ENCODE measurements at regions not wholly inside any gene's neighbourhood (a gene's known extent, or its start where the extent isn't known, plus 50 kb on each side); places are given as distances from the start of the nearest gene placed in this dataset.

DNA sequence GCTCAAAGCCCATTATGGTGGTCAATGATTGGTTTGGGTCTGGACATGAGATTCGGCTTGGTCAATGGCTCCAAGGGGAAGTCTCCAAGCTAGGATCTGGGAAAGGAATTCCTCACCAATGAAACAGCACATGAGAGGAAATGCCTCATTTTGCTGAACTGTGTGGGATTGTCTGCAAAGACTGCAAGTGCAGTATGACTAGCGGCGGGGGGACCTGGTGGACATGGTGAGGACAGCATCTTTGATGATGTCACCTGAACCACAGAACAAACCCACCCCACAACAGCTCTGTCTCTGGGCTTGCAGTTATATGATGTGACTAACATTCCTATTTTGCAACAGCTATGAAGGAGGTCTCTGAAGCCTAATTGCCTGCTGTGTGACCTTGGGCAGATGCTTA is 50.6 kb upstream of the NKD1 start:
- TF ChIP-seq EZH2phosphoT487 (IDR thresholded peaks at IDR 0.05; ENCODE audit: low read depth) = no peak
- TF ChIP-seq, protein P1, sequence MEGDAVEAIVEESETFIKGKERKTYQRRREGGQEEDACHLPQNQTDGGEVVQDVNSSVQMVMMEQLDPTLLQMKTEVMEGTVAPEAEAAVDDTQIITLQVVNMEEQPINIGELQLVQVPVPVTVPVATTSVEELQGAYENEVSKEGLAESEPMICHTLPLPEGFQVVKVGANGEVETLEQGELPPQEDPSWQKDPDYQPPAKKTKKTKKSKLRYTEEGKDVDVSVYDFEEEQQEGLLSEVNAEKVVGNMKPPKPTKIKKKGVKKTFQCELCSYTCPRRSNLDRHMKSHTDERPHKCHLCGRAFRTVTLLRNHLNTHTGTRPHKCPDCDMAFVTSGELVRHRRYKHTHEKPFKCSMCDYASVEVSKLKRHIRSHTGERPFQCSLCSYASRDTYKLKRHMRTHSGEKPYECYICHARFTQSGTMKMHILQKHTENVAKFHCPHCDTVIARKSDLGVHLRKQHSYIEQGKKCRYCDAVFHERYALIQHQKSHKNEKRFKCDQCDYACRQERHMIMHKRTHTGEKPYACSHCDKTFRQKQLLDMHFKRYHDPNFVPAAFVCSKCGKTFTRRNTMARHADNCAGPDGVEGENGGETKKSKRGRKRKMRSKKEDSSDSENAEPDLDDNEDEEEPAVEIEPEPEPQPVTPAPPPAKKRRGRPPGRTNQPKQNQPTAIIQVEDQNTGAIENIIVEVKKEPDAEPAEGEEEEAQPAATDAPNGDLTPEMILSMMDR (IDR thresholded peaks at IDR 0.05; ENCODE audit: low read depth, low read length) = no peak
- no peaks in the 10 kb centered on the region for H4K20me1 ChIP-seq (ENCODE audit: insufficient read depth, low read length)
- H3K27ac ChIP-seq (ENCODE audit: low read length) = no peak overlapping the region
- no peaks in the 10 kb centered on the region for H3K9me3 ChIP-seq (ENCODE audit: insufficient read depth, low read length)
- H3K36me3 ChIP-seq (replicated peaks; ENCODE audit: low read depth, low read length) = no peaks in the 10 kb centered on the region
- H3K4me1 ChIP-seq (ENCODE audit: low read length) = no peaks in the 10 kb centered on the region
- no peaks in the 10 kb centered on the region for H3K79me2 ChIP-seq (ENCODE audit: low read length)
- H3K27me3 ChIP-seq (ENCODE audit: low read depth, low read length) = peaks cover 7% of the 10 kb centered on the region; the same call in 1 of the 2 replicates
- no peak overlapping the region for H3K9ac ChIP-seq (ENCODE audit: low read length)
- no peak overlapping the region for H2AFZ ChIP-seq (ENCODE audit: low read depth, low read length)
- no peak overlapping the region for H3K4me3 ChIP-seq (ENCODE audit: low read length)
- no peak overlapping the region for H3K4me2 ChIP-seq (ENCODE audit: low read length)

DNA sequence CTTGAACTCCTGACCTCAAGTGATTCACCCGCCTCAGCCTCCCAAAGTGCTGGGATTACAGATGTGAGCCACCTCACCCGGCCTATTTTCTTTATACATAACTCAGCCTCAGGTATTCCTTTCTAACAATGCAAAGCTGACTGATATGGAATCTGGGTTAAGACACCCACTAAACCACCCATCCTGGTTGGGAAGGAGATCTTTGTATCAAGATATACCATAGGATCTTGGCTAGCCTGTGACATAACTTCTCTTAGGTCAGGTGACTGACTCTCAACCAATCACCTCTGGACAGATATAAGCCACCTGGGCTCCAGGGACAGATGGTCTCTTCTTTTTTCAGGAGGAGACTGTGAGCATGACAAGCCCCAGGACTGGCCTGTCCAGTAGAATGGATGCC is 51.2 kb upstream of the NKD1 start:
- H3K4me3 ChIP-seq (ENCODE audit: low read length) = no peak overlapping the region
- H3K36me3 ChIP-seq (replicated peaks; ENCODE audit: low read depth, low read length) = no peaks in the 10 kb centered on the region
- H3K9ac ChIP-seq (ENCODE audit: low read length) = no peak overlapping the region
- H3K4me1 ChIP-seq (ENCODE audit: low read length) = no peaks in the 10 kb centered on the region
- no peaks in the 10 kb centered on the region for H4K20me1 ChIP-seq (ENCODE audit: insufficient read depth, low read length)
- no peak overlapping the region for H2AFZ ChIP-seq (ENCODE audit: low read depth, low read length)
- H3K4me2 ChIP-seq (ENCODE audit: low read length) = no peak overlapping the region
- no peaks in the 10 kb centered on the region for H3K9me3 ChIP-seq (ENCODE audit: insufficient read depth, low read length)
- no peaks in the 10 kb centered on the region for H3K79me2 ChIP-seq (ENCODE audit: low read length)
- H3K27ac ChIP-seq (ENCODE audit: low read length) = no peak overlapping the region
- TF ChIP-seq, protein P1 (IDR thresholded peaks at IDR 0.05; ENCODE audit: low read depth, low read length) = no peak
- no peak for TF ChIP-seq EZH2phosphoT487 (IDR thresholded peaks at IDR 0.05; ENCODE audit: low read depth)
- H3K27me3 ChIP-seq (ENCODE audit: low read depth, low read length) = peaks cover 7% of the 10 kb centered on the region; the same call in 1 of the 2 replicates

DNA sequence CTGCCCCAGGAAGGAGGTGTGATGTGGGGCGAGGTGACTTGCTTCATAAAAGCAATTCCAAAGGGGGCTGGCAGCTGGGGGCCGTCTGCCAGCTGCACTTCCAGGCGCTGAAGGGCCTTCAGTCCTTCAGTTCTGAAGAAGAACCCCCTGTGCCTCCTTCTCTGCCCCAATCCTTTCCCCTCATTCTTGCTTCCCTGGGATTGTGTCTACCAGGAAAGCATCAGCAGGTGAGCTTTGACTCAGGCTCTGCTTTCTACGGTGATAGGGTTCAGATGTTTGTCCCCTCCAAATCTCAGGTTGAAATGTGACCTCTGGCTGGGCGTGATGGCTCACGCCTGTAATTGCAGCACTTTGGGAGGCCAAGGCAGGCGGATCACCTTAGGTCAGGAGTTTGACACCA is 52.5 kb upstream of the NKD1 start:
- H3K4me1 ChIP-seq (ENCODE audit: low read length) = no peaks in the 10 kb centered on the region
- no peak overlapping the region for H2AFZ ChIP-seq (ENCODE audit: low read depth, low read length)
- H3K4me2 ChIP-seq (ENCODE audit: low read length) = no peak overlapping the region
- no peaks in the 10 kb centered on the region for H3K79me2 ChIP-seq (ENCODE audit: low read length)
- no peak overlapping the region for H3K4me3 ChIP-seq (ENCODE audit: low read length)
- H3K9me3 ChIP-seq (ENCODE audit: insufficient read depth, low read length) = no peaks in the 10 kb centered on the region
- H3K36me3 ChIP-seq (replicated peaks; ENCODE audit: low read depth, low read length) = no peaks in the 10 kb centered on the region
- peaks cover 7% of the 10 kb centered on the region; the same call in 1 of the 2 replicates for H3K27me3 ChIP-seq (ENCODE audit: low read depth, low read length)
- no peak overlapping the region for H3K9ac ChIP-seq (ENCODE audit: low read length)
- TF ChIP-seq EZH2phosphoT487 (IDR thresholded peaks at IDR 0.05; ENCODE audit: low read depth) = no peak
- TF ChIP-seq, protein P1 (IDR thresholded peaks at IDR 0.05; ENCODE audit: low read depth, low read length) = no peak
- no peak overlapping the region for H3K27ac ChIP-seq (ENCODE audit: low read length)
- no peaks in the 10 kb centered on the region for H4K20me1 ChIP-seq (ENCODE audit: insufficient read depth, low read length)

DNA sequence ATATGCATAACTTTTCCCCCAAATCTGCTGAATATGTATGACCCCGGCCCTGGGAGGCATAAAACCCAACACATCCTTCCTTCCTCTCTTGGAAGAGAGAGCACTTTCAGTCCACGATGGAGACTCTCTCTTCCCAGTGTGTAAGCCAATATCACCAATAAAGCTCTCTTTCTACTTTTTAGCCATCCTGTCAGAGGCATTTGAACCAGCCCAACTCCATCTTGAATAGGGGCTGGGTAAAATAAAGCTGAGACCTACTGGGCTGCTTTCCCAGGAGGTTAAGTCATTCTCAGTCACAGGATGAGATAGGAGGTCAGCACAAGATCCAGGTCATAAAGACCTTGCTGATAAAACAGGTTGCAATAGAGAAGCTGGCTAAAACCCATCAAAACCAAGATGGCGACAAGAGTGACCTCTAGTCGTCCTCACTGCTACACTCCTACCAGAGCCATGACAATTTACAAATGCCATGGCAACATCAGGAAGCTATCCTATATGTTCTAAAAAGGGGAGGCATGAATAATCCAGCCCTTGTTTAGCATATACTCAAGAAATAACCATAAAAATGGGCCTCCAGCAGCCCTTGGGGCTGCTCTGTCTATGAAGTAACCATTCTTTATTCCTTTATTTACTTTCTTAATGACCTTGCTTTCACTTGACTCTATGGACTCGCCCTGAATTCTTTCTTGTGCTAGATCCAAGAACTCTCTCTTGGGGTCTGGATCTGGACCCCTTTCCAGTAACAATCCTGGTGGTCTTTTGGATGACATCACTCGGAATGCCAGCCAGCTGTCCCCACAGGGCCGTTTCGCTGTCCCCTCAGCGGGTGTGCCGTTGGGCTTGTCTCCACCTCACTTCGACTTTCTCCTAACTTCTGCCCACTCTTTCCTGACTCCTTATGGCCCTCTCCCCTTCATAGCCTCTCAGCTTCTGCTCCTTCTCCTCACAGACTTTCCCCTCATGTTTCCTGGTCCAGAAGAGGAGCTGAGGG is 53.4 kb upstream of the NKD1 start:
- no peaks in the 10 kb centered on the region for H4K20me1 ChIP-seq (ENCODE audit: insufficient read depth, low read length)
- TF ChIP-seq EZH2phosphoT487 (IDR thresholded peaks at IDR 0.05; ENCODE audit: low read depth) = no peak
- TF ChIP-seq, protein P1 (IDR thresholded peaks at IDR 0.05; ENCODE audit: low read depth, low read length) = no peak
- no peak overlapping the region for H3K4me3 ChIP-seq (ENCODE audit: low read length)
- H3K4me1 ChIP-seq (ENCODE audit: low read length) = no peaks in the 10 kb centered on the region
- H3K36me3 ChIP-seq (replicated peaks; ENCODE audit: low read depth, low read length) = no peaks in the 10 kb centered on the region
- H3K9ac ChIP-seq (ENCODE audit: low read length) = no peak overlapping the region
- H3K27me3 ChIP-seq (ENCODE audit: low read depth, low read length) = peaks cover 5% of the 10 kb centered on the region
- H3K27ac ChIP-seq (ENCODE audit: low read length) = no peak overlapping the region
- H2AFZ ChIP-seq (ENCODE audit: low read depth, low read length) = no peak overlapping the region
- no peak overlapping the region for H3K4me2 ChIP-seq (ENCODE audit: low read length)
- H3K79me2 ChIP-seq (ENCODE audit: low read length) = no peaks in the 10 kb centered on the region
- H3K9me3 ChIP-seq (ENCODE audit: insufficient read depth, low read length) = no peaks in the 10 kb centered on the region

Data from OCI-LY3 (cell line).